ENCODE measurements at regions not wholly inside any gene's neighbourhood (a gene's known extent, or its start where the extent isn't known, plus 50 kb on each side); places are given as distances from the start of the nearest gene placed in this dataset.

- no peak for DNase-seq
Observed at GRCh38 chr22:48753752-48754517, 1073.7 kb downstream of the BRD1 start.

- no peak for DNase-seq
Observed at GRCh38 chr22:48753381-48753730, 1074.3 kb downstream of the BRD1 start.

GRCh38 chr22:48752451-48753380 lies 1075.0 kb downstream of the BRD1 start:
- no peak for DNase-seq

- DNase-seq: no peak
Observed at GRCh38 chr22:48751539-48752437, 1075.9 kb downstream of the BRD1 start.

- DNase-seq: no peak
Observed at GRCh38 chr22:48750826-48751440, 1076.7 kb downstream of the BRD1 start.

GRCh38 chr22:48750282-48750681 lies 1077.4 kb downstream of the BRD1 start:
- no peak for DNase-seq

DNA sequence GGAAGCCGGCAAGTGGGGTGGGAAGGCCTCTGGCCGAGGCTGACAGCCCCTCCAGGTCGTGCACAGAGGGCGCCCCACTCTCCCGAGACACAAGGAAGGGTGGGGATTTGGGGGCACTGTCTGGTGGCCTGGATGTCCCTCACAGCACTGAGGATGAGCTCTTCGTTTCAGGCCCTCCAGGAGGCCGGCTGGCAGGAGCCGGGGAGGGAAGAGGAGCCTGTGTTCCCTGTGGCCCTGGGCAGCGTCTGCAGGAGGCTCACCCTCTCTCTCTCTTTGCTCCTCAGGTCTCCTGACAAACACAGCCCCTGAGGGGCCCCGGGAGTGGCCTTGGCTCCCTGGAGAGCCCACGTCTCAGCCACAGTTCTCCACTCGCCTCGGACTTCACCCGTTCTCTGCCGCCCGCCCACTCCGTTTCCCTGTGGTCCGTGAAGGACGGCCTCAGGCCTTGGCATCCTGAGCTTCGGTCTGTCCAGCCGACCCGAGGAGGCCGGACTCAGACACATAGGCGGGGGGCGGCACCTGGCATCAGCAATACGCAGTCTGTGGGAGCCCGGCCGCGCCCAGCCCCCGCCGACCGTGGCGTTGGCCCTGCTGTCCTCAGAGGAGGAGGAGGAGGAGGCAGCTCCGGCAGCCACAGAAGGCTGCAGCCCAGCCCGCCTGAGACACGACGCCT lies 1078.0 kb downstream of the BRD1 start:
- DNase-seq: no peak

GRCh38 chr22:48748860-48749554 lies 1078.7 kb downstream of the BRD1 start:
- DNase-seq: no peak

DNA sequence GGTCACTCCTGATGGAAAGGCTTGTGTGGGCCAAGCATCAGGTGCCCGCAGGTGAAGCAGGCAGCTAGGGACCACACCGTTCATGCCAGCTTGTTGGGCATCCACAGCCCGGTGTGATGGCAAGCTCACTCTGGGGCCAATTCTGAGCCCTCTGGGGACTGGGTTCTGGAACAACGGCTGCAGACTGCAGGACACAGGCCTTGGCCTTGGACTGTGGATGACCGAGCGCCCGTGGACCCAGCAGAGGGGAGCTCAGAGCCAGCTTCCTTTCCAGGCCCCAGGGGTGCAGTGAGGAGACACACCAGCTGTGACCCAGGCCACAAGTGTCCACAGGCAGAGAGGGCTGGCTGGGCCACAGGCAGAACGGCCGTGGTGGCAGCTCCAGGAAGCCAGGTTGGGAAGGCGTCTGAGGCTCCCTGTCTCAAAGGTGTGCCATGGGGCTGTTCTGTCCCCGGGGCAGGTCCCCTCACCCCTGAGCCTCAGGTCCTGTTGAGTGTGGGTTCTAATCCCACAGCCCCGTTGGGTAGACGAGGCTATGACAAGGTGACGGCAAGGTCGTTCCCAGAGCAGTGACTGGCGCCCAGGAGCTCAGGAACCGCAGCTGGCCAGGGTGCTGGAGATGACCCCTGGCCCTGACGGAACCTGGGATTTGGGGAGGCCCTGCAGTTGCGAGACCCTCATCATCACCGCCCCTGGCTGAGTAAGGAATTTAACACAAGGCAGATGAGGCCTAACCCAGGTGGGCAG lies 1079.4 kb downstream of the BRD1 start:
- no peak for DNase-seq

DNA sequence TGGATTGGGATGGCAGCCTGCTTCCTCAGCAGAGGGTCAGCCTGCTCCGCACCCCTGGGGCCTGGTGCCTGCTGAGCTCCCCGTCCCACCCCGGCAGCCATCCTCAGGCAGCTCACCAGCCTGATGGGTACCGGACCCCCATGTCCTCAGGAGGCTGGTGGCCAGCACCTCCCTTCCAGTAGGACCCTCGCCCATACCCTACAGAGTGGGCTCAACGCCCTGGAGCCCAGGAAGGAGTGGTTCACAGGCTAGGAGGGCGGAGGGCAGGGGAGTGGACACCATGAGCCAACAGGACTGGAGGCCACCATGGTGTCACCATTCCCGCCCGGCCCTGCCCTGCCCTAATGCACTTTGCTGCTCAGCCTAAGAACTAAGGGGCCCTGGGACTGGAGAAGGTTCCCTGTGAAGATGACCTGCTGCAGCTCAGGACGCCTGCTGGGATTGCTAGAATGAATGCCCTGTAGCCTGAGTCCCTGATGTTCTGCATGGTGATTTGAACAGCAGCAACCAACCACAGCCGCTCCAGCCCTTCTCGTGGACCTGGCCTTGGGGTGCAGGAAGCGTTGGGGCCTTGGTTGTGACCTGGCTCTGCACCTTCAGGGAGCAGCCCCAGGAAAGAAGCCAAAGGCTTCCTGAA lies 1080.8 kb downstream of the BRD1 start:
- DNase-seq: no peak

- no peak for DNase-seq
Observed at GRCh38 chr22:48745842-48746788, 1081.6 kb downstream of the BRD1 start.

DNA sequence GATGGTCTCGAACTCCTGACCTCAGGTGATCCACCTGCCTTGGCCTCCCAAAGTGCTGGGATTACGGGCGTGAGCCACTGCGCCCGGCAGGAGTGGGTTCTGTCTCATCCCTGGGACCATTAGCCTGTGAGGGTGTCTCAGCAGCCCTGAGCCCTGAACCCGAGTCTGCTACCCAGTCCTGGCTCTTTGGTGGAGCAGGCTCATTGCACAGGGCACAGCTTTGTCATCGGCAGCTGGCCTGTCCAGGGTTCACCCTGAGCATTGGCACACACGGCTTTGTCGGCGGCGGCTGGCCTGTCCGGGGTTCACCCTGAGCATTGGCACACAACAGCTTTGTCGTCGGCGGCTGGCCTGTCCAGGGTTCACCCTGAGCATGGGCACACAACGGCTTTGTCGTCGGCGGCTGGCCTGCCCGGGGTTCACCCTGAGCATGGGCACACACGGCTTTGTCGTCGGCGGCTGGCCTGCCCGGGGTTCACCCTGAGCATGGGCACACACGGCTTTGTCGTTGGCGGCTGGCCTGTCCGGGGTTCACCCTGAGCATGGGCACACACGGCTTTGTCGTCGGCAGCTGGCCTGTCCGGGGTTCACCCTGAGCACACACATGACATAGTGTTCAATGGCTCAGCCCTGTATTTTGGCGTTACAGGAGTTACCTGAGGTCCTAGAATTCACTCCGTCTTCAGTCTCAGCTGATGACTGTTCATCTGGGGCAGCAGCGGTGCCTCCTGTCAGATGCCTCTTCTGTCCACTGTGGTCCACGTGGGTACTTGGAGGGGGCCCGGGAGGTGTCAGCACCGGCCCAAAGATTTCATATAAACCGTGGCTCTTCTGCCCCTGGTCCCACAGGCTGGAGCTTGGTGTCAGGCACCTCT lies 1082.5 kb downstream of the BRD1 start:
- no peak for DNase-seq

- DNase-seq: no peak
Observed at GRCh38 chr22:48744283-48744641, 1083.4 kb downstream of the BRD1 start.

DNA sequence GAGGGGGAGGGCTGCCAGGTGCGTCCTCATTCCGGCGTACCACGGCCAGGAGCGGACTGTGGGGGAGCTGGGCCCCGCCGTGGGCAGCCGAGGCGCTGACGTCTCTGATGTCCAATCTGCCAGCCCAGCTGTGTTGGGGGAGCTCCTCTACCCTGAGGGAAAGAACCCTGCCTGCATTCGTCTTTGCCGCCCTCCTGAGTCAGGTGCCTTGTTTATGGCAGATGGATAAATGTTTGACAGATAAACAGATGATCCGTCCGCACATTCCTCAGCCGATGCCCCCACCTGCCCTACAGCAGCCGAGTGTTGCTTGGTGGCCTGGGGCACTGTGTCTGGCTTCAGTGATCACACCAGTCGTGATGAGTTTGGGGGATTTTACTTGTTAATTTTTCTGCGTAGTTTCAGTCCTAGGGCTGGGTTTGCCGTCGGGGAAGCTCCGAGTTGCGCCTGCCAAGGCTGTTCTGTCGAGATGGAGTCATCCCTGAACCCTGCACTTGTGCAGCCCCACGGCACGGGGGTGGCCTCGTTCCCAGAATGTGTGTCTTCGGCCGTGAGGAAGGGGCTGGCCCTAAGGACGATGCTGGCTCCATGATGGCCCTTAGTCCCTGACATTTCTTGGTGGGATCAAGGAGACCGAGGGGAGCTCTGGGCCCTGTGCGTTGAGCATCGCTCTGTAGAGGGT lies 1083.9 kb downstream of the BRD1 start:
- no peak for DNase-seq

GRCh38 chr22:48742556-48743343 lies 1084.9 kb downstream of the BRD1 start:
- no peak for DNase-seq

DNA sequence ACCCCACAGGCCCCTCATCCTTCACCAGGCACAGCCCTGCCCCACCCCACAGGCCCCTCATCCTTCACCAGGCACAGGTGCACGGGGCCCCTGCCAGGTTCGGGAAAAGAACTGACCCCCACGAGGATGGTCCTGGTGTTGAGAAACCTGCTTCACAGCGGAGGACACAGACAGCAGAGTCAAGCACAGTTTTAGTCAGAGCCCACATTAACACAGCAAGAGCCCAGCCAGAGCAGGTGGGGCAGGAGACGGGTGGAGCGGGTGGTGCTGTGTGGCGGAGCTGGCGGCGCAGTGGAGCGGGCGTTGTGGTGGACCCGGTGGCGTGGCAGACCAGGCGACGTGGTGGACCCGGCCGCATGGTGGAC lies 1085.5 kb downstream of the BRD1 start:
- DNase-seq: no peak

GRCh38 chr22:48741540-48741939 lies 1086.1 kb downstream of the BRD1 start:
- DNase-seq: no peak

All from activated CD4-positive, alpha-beta T cell treated with anti-CD3 and anti-CD28 coated beads, Interleukin-2, amount 50 U/mL, for 16 hours (primary cell).